ENCODE measurements at regions not wholly inside any gene's neighbourhood (a gene's known extent, or its start where the extent isn't known, plus 50 kb on each side); places are given as distances from the start of the nearest gene placed in this dataset.

DNA sequence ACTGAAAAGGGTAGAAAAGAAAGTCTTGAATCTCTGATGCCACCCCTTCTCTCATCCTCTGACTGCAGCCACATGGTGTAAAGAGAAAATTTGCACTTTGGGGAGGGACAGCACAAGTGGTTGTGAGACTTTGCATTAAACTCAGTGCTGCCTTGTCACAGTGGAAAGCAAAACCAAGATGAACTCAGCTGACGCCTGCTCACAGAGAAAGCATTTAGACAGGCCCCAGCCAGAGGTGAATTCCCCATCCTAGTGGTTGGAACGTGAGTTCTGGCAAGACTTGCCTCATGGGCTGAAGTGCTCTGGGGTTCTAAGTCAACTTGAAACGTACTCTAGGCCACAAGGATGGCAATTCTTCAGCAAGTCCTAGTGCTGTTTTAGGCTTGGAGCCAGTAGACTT is 1101.4 kb downstream of the ADGRL3 start:
- no peak overlapping the region for H2AFZ ChIP-seq (ENCODE audit: low read length)
- H2BK15ac ChIP-seq (ENCODE audit: low read depth, low read length) = no peak overlapping the region
- no peak overlapping the region for H3T11ph ChIP-seq (ENCODE audit: low read length)
- no peak overlapping the region for H2BK120ac ChIP-seq (ENCODE audit: low read depth, low read length, poor library complexity, severe bottlenecking)
- no peak overlapping the region for H3K4me2 ChIP-seq (ENCODE audit: insufficient read depth, insufficient read length, low read length)
- no peak overlapping the region for H3K9ac ChIP-seq (ENCODE audit: extremely low read depth, insufficient read length, low read length)
- no peaks in the 10 kb centered on the region for H3K79me1 ChIP-seq (ENCODE audit: insufficient read depth, low read depth, low read length, poor library complexity, severe bottlenecking)
- H3K23ac ChIP-seq (ENCODE audit: insufficient read length, low read depth, low read length) = no peak overlapping the region
- no peak overlapping the region for H2BK20ac ChIP-seq (ENCODE audit: low read depth, low read length, poor library complexity, severe bottlenecking)
- no peaks in the 10 kb centered on the region for H3K23me2 ChIP-seq (ENCODE audit: insufficient read length, low read depth, low read length, poor library complexity, severe bottlenecking)
- no peaks in the 10 kb centered on the region for H3K27me3 ChIP-seq (ENCODE audit: insufficient read depth, low read length)
- no peak overlapping the region for H4K8ac ChIP-seq (replicated peaks; ENCODE audit: insufficient read length, low read depth, low read length)
- H3K4me1 ChIP-seq (ENCODE audit: insufficient read depth, low read length) = no peaks in the 10 kb centered on the region
- no peak overlapping the region for H2BK5ac ChIP-seq (ENCODE audit: insufficient read length, low read length)
- Mint-ChIP-seq H3K27me3 (ENCODE audit: low read depth) (peaks cover 39% of the 10 kb centered on the region), H3K4me3 (no peak overlapping the region), H3K27ac (no peak overlapping the region), H3K36me3 (ENCODE audit: insufficient read depth in 1 of 3, low read depth in 3 of 3) (peaks cover 0 to 6% (median under 1%) of the 10 kb centered on the region in 3 experiments; a peak in 3 of 7 replicates), H3K4me1 (peaks cover 3 to 6% of the 10 kb centered on the region in 2 experiments; a peak in 3 of 4 replicates), H3K9me3 (peaks cover 10 to 12% of the 10 kb centered on the region in 2 experiments)
- H3K27ac ChIP-seq (ENCODE audit: insufficient read length, low read depth, low read length) = no peak overlapping the region
- H2BK12ac ChIP-seq (ENCODE audit: insufficient read length, low read depth, low read length) = no peak overlapping the region
- no peak for DNase-seq
- no peak overlapping the region for H3K18ac ChIP-seq (ENCODE audit: insufficient read length, low read depth, low read length)
- no peak overlapping the region for H3K56ac ChIP-seq (ENCODE audit: insufficient read length, low read depth, low read length)
- TF ChIP-seq, protein P1, sequence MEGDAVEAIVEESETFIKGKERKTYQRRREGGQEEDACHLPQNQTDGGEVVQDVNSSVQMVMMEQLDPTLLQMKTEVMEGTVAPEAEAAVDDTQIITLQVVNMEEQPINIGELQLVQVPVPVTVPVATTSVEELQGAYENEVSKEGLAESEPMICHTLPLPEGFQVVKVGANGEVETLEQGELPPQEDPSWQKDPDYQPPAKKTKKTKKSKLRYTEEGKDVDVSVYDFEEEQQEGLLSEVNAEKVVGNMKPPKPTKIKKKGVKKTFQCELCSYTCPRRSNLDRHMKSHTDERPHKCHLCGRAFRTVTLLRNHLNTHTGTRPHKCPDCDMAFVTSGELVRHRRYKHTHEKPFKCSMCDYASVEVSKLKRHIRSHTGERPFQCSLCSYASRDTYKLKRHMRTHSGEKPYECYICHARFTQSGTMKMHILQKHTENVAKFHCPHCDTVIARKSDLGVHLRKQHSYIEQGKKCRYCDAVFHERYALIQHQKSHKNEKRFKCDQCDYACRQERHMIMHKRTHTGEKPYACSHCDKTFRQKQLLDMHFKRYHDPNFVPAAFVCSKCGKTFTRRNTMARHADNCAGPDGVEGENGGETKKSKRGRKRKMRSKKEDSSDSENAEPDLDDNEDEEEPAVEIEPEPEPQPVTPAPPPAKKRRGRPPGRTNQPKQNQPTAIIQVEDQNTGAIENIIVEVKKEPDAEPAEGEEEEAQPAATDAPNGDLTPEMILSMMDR (conservative IDR thresholded peaks at IDR 0.05) = no peak
- no peaks in the 10 kb centered on the region for H4K20me1 ChIP-seq (ENCODE audit: control insufficient read depth, insufficient read depth, insufficient read length)
- no peak overlapping the region for H4K5ac ChIP-seq (ENCODE audit: insufficient read length, low read depth, low read length)
- no peak overlapping the region for H4K91ac ChIP-seq (ENCODE audit: insufficient read length, low read depth, low read length)
- WGBS (ENCODE audit: extremely low coverage, insufficient read length, low lambda C conversion rate) = no CpG with 5 or more reads among the region's 3 CpGs
- H3K14ac ChIP-seq (ENCODE audit: insufficient read depth, low read length) = no peak overlapping the region
- H3K79me2 ChIP-seq (ENCODE audit: insufficient read depth, low read length) = no peaks in the 10 kb centered on the region
- no peak overlapping the region for H3K4ac ChIP-seq (ENCODE audit: low read depth, low read length)
- no peaks in the 10 kb centered on the region for H3K9me3 ChIP-seq (ENCODE audit: control insufficient read depth, low read depth, low read length)
- no peak overlapping the region for H2AK5ac ChIP-seq (ENCODE audit: insufficient read length, low read length)

Measured in H9 (cell line).